ENCODE measurements at regions not wholly inside any gene's neighbourhood (a gene's known extent, or its start where the extent isn't known, plus 50 kb on each side); places are given as distances from the start of the nearest gene placed in this dataset.
A peak's percentile ranks its signal among the peaks of the same experiment; 100 is the strongest.
"Not testable (repeated sequence)": the region's sequence is repeated elsewhere in the genome, so short reads cannot be mapped to it uniquely, and the experiment has no call there.

DNA sequence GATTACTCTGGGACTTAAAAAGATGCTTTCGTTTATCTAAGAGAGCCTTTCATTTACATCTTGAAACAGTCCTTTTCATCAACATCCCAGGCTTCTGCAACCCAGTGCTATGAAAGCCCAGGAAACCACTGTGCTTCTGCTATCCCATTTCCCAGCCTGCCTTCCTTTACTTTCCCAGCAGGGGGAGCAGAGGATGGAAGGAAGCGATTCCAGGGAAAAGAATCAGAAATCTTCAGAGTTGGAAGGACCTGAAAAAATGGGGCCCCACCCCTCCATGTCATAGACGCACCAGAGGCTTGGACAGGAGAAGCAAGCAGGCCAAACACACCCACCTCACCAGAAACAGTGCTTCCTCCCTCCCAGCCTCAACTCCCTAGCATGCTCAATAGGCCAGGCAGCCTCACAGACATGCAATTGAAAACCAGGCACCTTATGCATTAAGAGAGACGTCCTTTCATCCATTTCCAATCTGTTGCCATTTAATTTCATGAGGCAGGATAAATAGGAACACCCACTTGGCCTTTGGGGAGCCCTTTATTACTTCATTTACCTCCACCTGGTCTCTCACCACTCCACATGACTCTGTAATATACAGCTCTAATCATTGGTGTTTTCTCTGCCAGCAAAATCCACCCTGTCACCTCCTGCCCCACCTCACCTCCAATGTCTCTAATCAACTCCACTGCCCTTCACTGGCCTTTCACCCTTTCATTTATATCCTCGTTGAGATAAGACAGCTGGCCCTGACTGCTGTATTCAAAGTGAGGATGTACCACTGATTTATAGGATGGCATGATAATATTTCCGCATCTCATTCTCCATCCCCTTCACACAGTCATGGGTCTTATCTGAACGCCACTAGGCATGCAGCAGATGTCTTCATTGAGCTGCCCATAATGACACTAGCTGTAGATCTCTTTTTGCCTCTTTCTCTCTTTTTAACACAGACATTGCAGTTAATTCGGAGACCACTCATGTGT, 583.9 kb downstream of the NTRK3 start:
- peak; percentile 5 for DNase-seq

DNA sequence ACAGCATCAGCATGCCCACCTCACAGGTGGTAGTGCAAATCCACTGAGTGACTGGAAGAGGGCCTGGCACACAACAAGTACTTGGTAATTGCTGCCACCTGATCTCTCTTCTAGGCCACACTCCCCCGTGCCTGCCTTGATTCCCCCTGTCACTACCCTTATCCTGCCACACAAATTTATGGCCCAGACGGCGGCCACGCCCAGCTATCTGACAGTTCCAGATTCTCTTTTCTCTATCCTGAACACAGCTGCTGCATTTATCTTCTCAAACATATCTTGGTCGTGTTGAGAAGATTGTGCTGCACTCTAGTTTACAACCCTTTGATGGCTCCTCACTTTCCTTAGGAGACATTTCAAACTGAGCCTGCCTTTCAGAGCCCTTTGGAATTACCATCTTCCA, 585.2 kb downstream of the NTRK3 start:
- DNase-seq: no peak

- DNase-seq: no peak
These were observed 586.7 kb downstream of the NTRK3 start for GRCh38 chr15:87669846-87670245.

GRCh38 chr15:87668768-87669564, 587.6 kb downstream of the NTRK3 start:
- DNase-seq: not testable (repeated sequence)

DNA sequence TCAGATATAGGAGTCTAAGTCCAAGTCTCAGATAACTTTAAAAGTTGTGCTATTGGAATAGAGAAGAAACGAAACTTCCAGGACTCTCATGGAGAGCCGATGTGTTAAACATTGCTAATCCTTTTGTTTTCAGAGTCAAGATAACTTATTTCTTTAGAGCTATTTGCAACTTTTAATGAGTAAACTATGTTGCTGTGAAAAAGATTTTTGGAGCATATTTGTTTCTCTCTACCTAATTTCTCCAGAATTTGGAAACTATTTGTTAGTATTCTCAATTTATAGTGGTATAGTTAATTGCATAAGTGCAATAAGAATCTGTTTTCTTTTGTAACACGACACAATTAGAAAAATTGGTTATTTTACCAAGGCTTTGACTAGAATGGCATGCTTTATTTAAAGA, 588.9 kb downstream of the NTRK3 start:
- DNase-seq: no peak

- no peak for DNase-seq
These were observed 594.0 kb downstream of the NTRK3 start for GRCh38 chr15:87662575-87662974.

GRCh38 chr15:87661454-87662355, 594.8 kb downstream of the NTRK3 start:
- no peak for DNase-seq

GRCh38 chr15:87660251-87661129, 596.0 kb downstream of the NTRK3 start:
- no peak for DNase-seq

DNA sequence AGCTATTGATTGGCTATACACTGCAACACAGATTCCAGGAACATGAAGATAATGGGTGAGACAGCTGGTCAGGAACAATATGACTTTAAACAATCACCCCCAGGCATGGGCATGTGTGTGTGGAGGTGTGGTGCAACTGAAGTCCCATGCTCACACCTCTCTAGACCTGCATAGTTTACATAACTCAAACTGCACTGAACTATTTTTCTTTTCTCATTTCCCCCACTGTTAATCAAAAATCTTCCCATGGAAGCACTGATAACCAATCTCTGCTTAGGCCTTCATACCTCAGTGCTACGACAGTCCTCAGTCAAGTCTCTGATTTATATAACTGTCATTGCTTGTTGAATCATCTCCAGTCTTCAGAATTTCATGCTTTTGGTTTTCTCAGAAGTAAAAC, 600.2 kb downstream of the NTRK3 start:
- DNase-seq: no peak

GRCh38 chr15:87653646-87654045, 602.9 kb downstream of the NTRK3 start:
- DNase-seq: no peak

DNA sequence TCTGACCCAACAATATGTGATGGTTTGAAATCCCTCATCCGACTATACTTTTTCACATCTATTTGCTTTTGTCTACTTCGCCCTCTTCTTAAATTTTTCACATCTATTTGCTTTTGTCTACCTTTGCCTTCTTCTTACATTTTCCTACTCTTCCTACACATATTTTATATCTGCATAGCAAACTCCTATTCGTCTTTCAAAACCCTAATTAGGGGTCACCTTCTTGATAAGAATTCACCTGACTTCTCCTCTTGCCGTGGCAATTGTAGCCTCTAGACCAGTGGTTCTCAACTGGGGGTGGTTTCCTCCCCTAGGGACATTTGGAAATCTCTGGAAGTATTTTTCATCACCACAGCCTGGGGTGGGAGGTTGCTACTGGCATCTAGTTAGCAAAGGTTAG, 607.4 kb downstream of the NTRK3 start:
- DNase-seq: no peak

DNA sequence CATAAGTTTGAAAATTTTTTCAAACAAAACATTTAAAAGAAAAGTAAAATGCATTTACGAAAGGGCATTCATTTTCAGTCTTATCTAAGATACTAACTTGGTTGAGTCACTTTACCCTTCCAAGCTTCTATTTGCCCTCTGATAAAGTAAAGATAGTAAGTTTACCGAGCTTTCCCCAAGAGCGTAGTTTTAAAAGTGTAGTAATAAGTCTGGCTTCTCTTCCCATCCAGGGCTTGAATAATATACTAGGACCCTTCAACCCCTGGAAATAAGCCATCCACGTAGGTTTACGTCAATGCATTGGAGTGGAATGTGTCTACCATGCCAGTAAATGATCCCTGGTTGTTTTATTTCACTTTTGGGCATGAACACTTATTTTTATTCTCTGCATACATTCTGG, 608.3 kb downstream of the NTRK3 start:
- DNase-seq: no peak

- DNase-seq: no peak
These were observed 610.8 kb downstream of the NTRK3 start for GRCh38 chr15:87645723-87646122.

DNA sequence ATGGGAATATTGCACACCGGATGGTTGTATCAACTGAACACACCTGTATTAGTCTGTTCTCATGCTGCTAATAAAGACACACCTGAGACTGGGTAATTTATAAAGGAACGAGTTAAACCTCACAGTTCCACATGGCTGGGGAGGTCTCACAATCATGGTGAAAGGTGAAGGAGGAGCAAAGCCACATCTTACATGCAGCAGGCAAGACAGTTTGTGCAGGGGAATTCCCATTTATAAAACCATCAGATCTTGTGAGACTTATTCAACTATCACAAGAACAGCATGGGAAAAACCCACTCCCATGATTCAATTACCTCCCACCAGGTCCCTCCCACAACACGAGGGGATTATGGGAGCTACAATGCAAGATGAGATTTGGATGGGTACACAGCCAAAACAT, 613.5 kb downstream of the NTRK3 start:
- DNase-seq: not testable (repeated sequence)

DNA sequence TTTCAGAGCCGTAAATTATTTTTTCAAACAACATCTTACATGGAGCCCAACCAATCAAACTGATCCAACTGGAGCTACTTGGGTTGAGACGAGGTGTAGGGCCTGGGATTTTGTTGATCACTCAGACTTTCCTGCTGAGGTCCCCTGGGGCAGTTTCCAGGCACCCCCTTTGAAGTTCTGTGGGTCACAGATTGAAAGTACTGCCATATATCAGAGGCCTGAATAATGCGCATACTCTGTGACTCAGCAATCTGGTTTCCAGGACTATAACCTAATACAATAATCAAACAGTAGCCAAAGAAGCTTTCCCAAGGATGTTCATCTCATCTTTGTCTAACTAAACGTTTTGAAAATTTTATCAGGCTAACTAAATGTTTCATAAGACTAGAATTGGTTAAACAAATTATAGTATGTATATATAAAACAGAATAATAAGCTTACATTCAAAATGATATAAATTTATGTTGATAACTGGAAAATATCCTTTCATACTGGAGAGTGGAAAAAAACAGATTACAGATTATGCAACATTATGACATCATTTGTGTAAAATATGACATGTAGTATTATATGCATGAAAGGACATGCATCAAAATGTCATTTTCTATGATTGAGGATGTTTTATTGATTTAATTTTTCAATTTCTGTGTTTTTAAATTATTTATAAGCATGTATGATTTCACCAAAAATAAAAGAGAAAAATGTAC, 617.1 kb downstream of the NTRK3 start:
- no peak for DNase-seq

DNA sequence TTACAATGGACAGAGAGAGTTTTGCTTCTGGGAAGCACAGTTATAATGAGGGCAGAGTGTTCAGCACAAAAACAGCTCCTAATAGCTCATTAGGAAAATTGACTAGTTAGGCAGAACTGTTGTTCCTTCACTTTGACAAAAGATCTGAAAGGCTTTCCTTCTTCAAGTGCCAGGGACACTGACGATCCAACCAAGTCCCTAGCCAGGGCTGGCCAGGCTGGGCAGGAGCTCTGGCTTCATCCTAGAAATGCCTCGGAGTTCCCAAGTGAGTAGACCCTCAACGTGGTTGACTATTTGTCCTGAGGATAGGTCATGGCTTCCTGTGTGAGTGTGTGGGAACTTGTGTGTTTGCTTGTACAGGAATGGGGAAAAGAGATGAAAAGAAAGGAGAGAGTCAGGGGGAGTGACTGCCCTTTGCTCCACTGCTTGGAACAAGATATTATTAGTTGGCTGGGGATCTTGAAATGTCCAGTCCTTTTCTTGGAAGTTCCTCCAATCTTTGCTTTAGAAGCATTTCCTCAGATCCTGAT, 617.9 kb downstream of the NTRK3 start:
- DNase-seq: no peak

GRCh38 chr15:87634361-87634760, 622.2 kb downstream of the NTRK3 start:
- no peak for DNase-seq

GRCh38 chr15:87633525-87633924, 623.0 kb downstream of the NTRK3 start:
- DNase-seq: peak; percentile 14

GRCh38 chr15:87632364-87632763, 624.2 kb downstream of the NTRK3 start:
- DNase-seq: no peak

- no peak for DNase-seq
These were observed 624.8 kb downstream of the NTRK3 start for GRCh38 chr15:87631775-87632174.

- DNase-seq: no peak
These were observed 625.4 kb downstream of the NTRK3 start for GRCh38 chr15:87631093-87631492.

All from NCI-H1105 treated with DMSO at 0.1 percent for 48 hours (cell line).